ENCODE measurements at regions not wholly inside any gene's neighbourhood (a gene's known extent, or its start where the extent isn't known, plus 50 kb on each side); places are given as distances from the start of the nearest gene placed in this dataset.

- Histone ChIP-seq H3K79me2 (ENCODE audit: control insufficient read depth, insufficient read depth, low read length) (no peaks in the 10 kb centered on the region), H3K9ac (ENCODE audit: low read length) (no peak overlapping the region), H3K27me3 (replicated peaks in 1 of 4; ENCODE audit: control extremely low read depth in 1 of 4, control insufficient read depth in 3 of 4, insufficient read depth in 4 of 4, low read length in 3 of 4) (peaks cover 0 to 5% (median 0%) of the 10 kb centered on the region in 4 experiments), H3K36me3 (replicated peaks in 1 of 2; ENCODE audit: control extremely low read depth in 1 of 2, control insufficient read depth in 1 of 2, extremely low read depth in 1 of 2, insufficient read depth in 2 of 2, low read length in 1 of 2) (no peaks in the 10 kb centered on the region), H3K9me3 (ENCODE audit: control extremely low read depth in 1 of 3, control insufficient read depth in 2 of 3, insufficient read depth in 1 of 3, low read length in 2 of 3) (peaks cover 0 to 4% (median 0%) of the 10 kb centered on the region in 3 donors), H3K4me2 (replicated peaks; ENCODE audit: low read depth, low read length, poor library complexity, severe bottlenecking) (no peak overlapping the region), H2AFZ (ENCODE audit: insufficient read depth, low read depth, low read length, poor library complexity, severe bottlenecking) (no peak overlapping the region), H3K27ac (ENCODE audit: low read length in 2 of 2) (no peak overlapping the region), H3K4me1 (ENCODE audit: control insufficient read depth in 2 of 2, insufficient read depth in 2 of 2, low read length in 2 of 2) (no peaks in the 10 kb centered on the region), H3K4me3 (ENCODE audit: control extremely low read depth in 1 of 5, extremely low read depth in 1 of 5, insufficient read depth in 1 of 5, low read depth in 2 of 5, low read length in 4 of 5) (no peak overlapping the region), H4K20me1 (ENCODE audit: control insufficient read depth, insufficient read depth, low read length, poor library complexity, severe bottlenecking) (no peaks in the 10 kb centered on the region)
- no peak overlapping the region for H3K4me3 Mint-ChIP-seq
- H3K27ac Mint-ChIP-seq: no peak overlapping the region
- intact Hi-C loops (cut with micrococcal nuclease): no loop called here
- 91% methylated on average over 5 of the region's 7 CpGs for WGBS (ENCODE audit: insufficient coverage)
- ChIA-PET POLR2A (no interaction called here), CTCF (no interaction called here)
- peaks cover 28% of the 10 kb centered on the region for H3K27me3 Mint-ChIP-seq
- no peaks in the 10 kb centered on the region for H3K4me1 Mint-ChIP-seq
- H3K9me3 Mint-ChIP-seq (ENCODE audit: insufficient read depth): no peaks in the 10 kb centered on the region
- TF ChIP-seq EZH2 (IDR thresholded peaks at IDR 0.05; ENCODE audit: borderline replicate concordance, insufficient read depth, low read depth, low read length, poor library complexity, severe bottlenecking): no peak
- TF ChIP-seq CTCF (IDR thresholded peaks at IDR 0.05): no peak
- DNase-seq (no peak), ATAC-seq (ENCODE audit: low read depth) (no peak)
Measured at GRCh38 chr3:43796041-43796596, 105.4 kb downstream of the ABHD5 start.

GRCh38 chr3:43797794-43798193, 107.1 kb downstream of the ABHD5 start:
- H3K79me2 ChIP-seq (ENCODE audit: control insufficient read depth, insufficient read depth, low read length): no peaks in the 10 kb centered on the region
- no peak overlapping the region for H3K27ac Mint-ChIP-seq

More at GRCh38 chr3:43797794-43798193, 107.1 kb downstream of the ABHD5 start:
- Histone ChIP-seq H3K9me3 (ENCODE audit: control extremely low read depth in 1 of 3, control insufficient read depth in 2 of 3, insufficient read depth in 1 of 3, low read length in 2 of 3) (peaks cover 0 to 4% (median 0%) of the 10 kb centered on the region in 3 donors), H3K4me3 (ENCODE audit: control extremely low read depth in 1 of 5, extremely low read depth in 1 of 5, insufficient read depth in 1 of 5, low read depth in 2 of 5, low read length in 4 of 5) (no peak overlapping the region), H3K27ac (ENCODE audit: low read length in 2 of 2) (no peak overlapping the region), H3K27me3 (replicated peaks in 1 of 4; ENCODE audit: control extremely low read depth in 1 of 4, control insufficient read depth in 3 of 4, insufficient read depth in 4 of 4, low read length in 3 of 4) (peaks cover 0 to 5% (median 0%) of the 10 kb centered on the region in 4 experiments), H3K4me2 (replicated peaks; ENCODE audit: low read depth, low read length, poor library complexity, severe bottlenecking) (no peak overlapping the region), H2AFZ (ENCODE audit: insufficient read depth, low read depth, low read length, poor library complexity, severe bottlenecking) (no peak overlapping the region), H3K4me1 (ENCODE audit: control insufficient read depth in 2 of 2, insufficient read depth in 2 of 2, low read length in 2 of 2) (no peaks in the 10 kb centered on the region), H4K20me1 (ENCODE audit: control insufficient read depth, insufficient read depth, low read length, poor library complexity, severe bottlenecking) (no peaks in the 10 kb centered on the region), H3K36me3 (replicated peaks in 1 of 2; ENCODE audit: control extremely low read depth in 1 of 2, control insufficient read depth in 1 of 2, extremely low read depth in 1 of 2, insufficient read depth in 2 of 2, low read length in 1 of 2) (no peaks in the 10 kb centered on the region), H3K9ac (ENCODE audit: low read length) (no peak overlapping the region)
- 83% methylated on average over 3 of the region's 5 CpGs for WGBS (ENCODE audit: insufficient coverage)
- ChIA-PET CTCF (no interaction called here), POLR2A (no interaction called here)
- peaks cover 22% of the 10 kb centered on the region for H3K27me3 Mint-ChIP-seq
- TF ChIP-seq EZH2 (IDR thresholded peaks at IDR 0.05; ENCODE audit: borderline replicate concordance, insufficient read depth, low read depth, low read length, poor library complexity, severe bottlenecking) (no peak), CTCF (IDR thresholded peaks at IDR 0.05) (no peak)
- H3K9me3 Mint-ChIP-seq (ENCODE audit: insufficient read depth): no peaks in the 10 kb centered on the region
- H3K4me1 Mint-ChIP-seq: no peaks in the 10 kb centered on the region
- intact Hi-C loops (cut with micrococcal nuclease): no loop called here
- H3K4me3 Mint-ChIP-seq: no peak overlapping the region
- ATAC-seq (ENCODE audit: low read depth) (no peak), DNase-seq (no peak)
